Mesenchymal stem cell (in vitro differentiated cells and primary cell): ENCODE measurements at regions not wholly inside any gene's neighbourhood (a gene's known extent, or its start where the extent isn't known, plus 50 kb on each side); places are given as distances from the start of the nearest gene placed in this dataset.
"Not testable (repeated sequence)": the region's sequence is repeated elsewhere in the genome, so short reads cannot be mapped to it uniquely, and the experiment has no call there.

Source experiments
- DNase-seq: peaks from one replicate; pipeline ENCODE4 v3.0.0-alpha.2; 2013
- H2AFZ ChIP-seq: one replicate; pipeline ENCODE4 v1.6.1; 2013; ENCODE audit warnings: low read depth, mild to moderate bottlenecking, control low read depth, inconsistent platforms, low read length, moderate library complexity
- H2AK5ac ChIP-seq: 2 replicates; pipeline ENCODE4 v1.6.1; 2013; ENCODE audit warnings: low read length, moderate library complexity, mild to moderate bottlenecking, inconsistent platforms; ENCODE audit not compliant: severe bottlenecking
- H2BK120ac ChIP-seq: one replicate; pipeline ENCODE4 v1.6.1; 2013; ENCODE audit warnings: low read depth, mild to moderate bottlenecking, inconsistent platforms, low read length, moderate library complexity
- H2BK12ac ChIP-seq, 2 experiments: one replicate each; pipeline ENCODE4 v1.6.1; 2013; ENCODE audit warnings: inconsistent platforms in 2 of 2, low read length in 2 of 2, mild to moderate bottlenecking in 2 of 2, moderate library complexity in 2 of 2, control low read depth in 1 of 2
- H2BK15ac ChIP-seq: one replicate; pipeline ENCODE4 v1.6.1; 2013; ENCODE audit warnings: mild to moderate bottlenecking, low read depth, inconsistent platforms; ENCODE audit not compliant: poor library complexity, severe bottlenecking
- H2BK5ac ChIP-seq: 2 replicates; pipeline ENCODE4 v1.6.1; 2013; ENCODE audit warnings: low read depth, mild to moderate bottlenecking, low read length, control low read depth, inconsistent platforms; ENCODE audit not compliant: poor library complexity, severe bottlenecking
- H3K14ac ChIP-seq, 2 experiments: one replicate each; pipeline ENCODE4 v1.6.1; 2013; ENCODE audit warnings: inconsistent platforms in 2 of 2, low read length in 2 of 2, control low read depth in 1 of 2, mild to moderate bottlenecking in 1 of 2, moderate library complexity in 1 of 2
- H3K18ac ChIP-seq, 2 experiments: one replicate each; pipeline ENCODE4 v1.6.1; 2013; ENCODE audit warnings: inconsistent platforms in 2 of 2, low read length in 2 of 2, control low read depth in 1 of 2, low read depth in 1 of 2, mild to moderate bottlenecking in 1 of 2
- H3K23ac ChIP-seq, 2 experiments: one replicate each; pipeline ENCODE4 v1.6.1; 2013; ENCODE audit warnings: inconsistent platforms in 2 of 2, low read length in 2 of 2, mild to moderate bottlenecking in 2 of 2, moderate library complexity in 2 of 2, control low read depth in 1 of 2
- H3K27ac ChIP-seq: 2 replicates; pipeline ENCODE4 v1.5.1; 2013; ENCODE audit warnings: mild to moderate bottlenecking, moderate library complexity, low read length, control low read depth, inconsistent platforms; ENCODE audit not compliant: poor library complexity, severe bottlenecking
- H3K27me3 ChIP-seq, 2 experiments: 2 replicates each; pipeline versions ENCODE4 v1.6.1 to v1.7.0; 2013; ENCODE audit warnings: low read length in 2 of 2, mild to moderate bottlenecking in 2 of 2, moderate library complexity in 2 of 2, control low read depth in 1 of 2, inconsistent platforms in 1 of 2; ENCODE audit not compliant: control insufficient read depth in 1 of 2, insufficient read depth in 1 of 2
- H3K36me3 ChIP-seq, 2 experiments: 2 replicates each; pipeline versions ENCODE4 v1.6.1 to v1.7.0; 2013; ENCODE audit warnings: low read length in 2 of 2, control low read depth in 1 of 2, inconsistent platforms in 1 of 2, low read depth in 1 of 2, mild to moderate bottlenecking in 1 of 2; ENCODE audit not compliant: insufficient read depth in 2 of 2, control insufficient read depth in 1 of 2
- H3K4ac ChIP-seq, 2 experiments: one replicate each; pipeline ENCODE4 v1.6.1; 2013; ENCODE audit warnings: inconsistent platforms in 2 of 2, low read length in 2 of 2, mild to moderate bottlenecking in 2 of 2, moderate library complexity in 2 of 2, control low read depth in 1 of 2, low read depth in 1 of 2
- H3K4me1 ChIP-seq: 2 replicates; pipeline ENCODE4 v1.6.1; 2013; ENCODE audit warnings: low read depth, low read length, control low read depth; ENCODE audit not compliant: control insufficient read depth, insufficient read depth
- H3K4me2 ChIP-seq: 2 replicates; pipeline ENCODE4 v1.6.1; 2013; ENCODE audit warnings: low read length, mild to moderate bottlenecking, inconsistent platforms; ENCODE audit not compliant: poor library complexity, severe bottlenecking
- H3K4me3 ChIP-seq, 2 experiments: 2 replicates each; pipeline versions ENCODE4 v1.5.1 to v1.7.0; 2013; ENCODE audit warnings: low read length in 2 of 2, mild to moderate bottlenecking in 2 of 2, control low read depth in 1 of 2, low read depth in 1 of 2; ENCODE audit not compliant: insufficient read depth in 1 of 2
- H3K79me1 ChIP-seq: replicated peaks from 2 replicates; pipeline ENCODE4 v1.6.1; 2013; ENCODE audit warnings: mild to moderate bottlenecking, control low read depth, low read length, inconsistent platforms; ENCODE audit not compliant: poor library complexity, severe bottlenecking
- H3K9ac ChIP-seq: 2 replicates; pipeline ENCODE4 v1.7.0; 2013; ENCODE audit warnings: mild to moderate bottlenecking, low read length, moderate library complexity
- H3K9me3 ChIP-seq: 2 replicates; pipeline ENCODE4 v1.7.0; 2013; ENCODE audit warnings: mild to moderate bottlenecking, low read length; ENCODE audit not compliant: control insufficient read depth
- H4K8ac ChIP-seq: one replicate; pipeline ENCODE4 v1.6.1; 2013; ENCODE audit warnings: inconsistent platforms, mild to moderate bottlenecking, low read length, moderate library complexity
- H4K91ac ChIP-seq: one replicate; pipeline ENCODE4 v1.6.1; 2013; ENCODE audit warnings: mild to moderate bottlenecking, low read length, inconsistent platforms
- WGBS: methylation state at CpG from one replicate; pipeline ENCODE4 v1.1.7; 2013; ENCODE audit warnings: mixed read lengths; 5-methylcytosine and 5-hydroxymethylcytosine counted together

GRCh38 chr14:106511800-106512198, 985.4 kb downstream of the TMEM121 start:
- Histone ChIP-seq H2BK12ac (no peak overlapping the region), H2BK15ac (no peak overlapping the region), H3K79me1 (no peaks in the 10 kb centered on the region), H3K27ac (no peak overlapping the region), H3K9ac (no peak overlapping the region), H3K4me2 (no peak overlapping the region), H3K4ac (no peak overlapping the region), H4K8ac (no peak overlapping the region), H2BK5ac (no peak overlapping the region), H3K4me1 (no peaks in the 10 kb centered on the region), H3K14ac (no peak overlapping the region), H3K4me3 (no peak overlapping the region), H2AFZ (no peak overlapping the region), H2BK120ac (no peak overlapping the region), H3K18ac (no peak overlapping the region), H3K36me3 (no peaks in the 10 kb centered on the region), H3K9me3 (no peaks in the 10 kb centered on the region), H3K23ac (no peak overlapping the region), H2AK5ac (no peak overlapping the region), H3K27me3 (no peaks in the 10 kb centered on the region), H4K91ac (no peak overlapping the region)
- 61% methylated on average over 8 of the region's 9 CpGs for WGBS
- DNase-seq = no peak

DNA sequence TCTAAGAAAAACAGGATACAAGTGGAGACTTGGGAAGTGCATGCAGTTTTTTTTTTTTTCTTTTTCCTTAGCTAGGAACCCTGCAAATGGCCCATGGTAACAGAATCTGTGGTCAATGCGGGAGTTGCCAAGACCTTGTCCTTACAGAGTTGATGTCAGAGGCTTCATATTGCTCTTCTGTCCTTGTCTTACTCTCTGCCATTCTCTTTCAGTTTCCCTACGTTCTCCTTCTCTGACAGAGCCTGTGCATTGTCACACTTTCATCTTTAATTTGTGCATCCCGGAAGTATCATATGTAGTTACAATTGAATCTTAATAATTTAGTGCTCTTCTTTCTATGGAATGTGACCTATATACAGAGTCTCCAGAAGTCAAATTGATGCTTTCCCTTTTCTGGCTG, 986.9 kb downstream of the TMEM121 start:
- Histone ChIP-seq H3K14ac (no peak overlapping the region), H3K4me3 (no peak overlapping the region), H2AFZ (no peak overlapping the region), H3K36me3 (no peaks in the 10 kb centered on the region), H2BK5ac (no peak overlapping the region), H2BK120ac (no peak overlapping the region), H2BK15ac (no peak overlapping the region), H3K27ac (no peak overlapping the region), H3K18ac (no peak overlapping the region), H3K4me1 (no peaks in the 10 kb centered on the region), H3K23ac (no peak overlapping the region), H3K4me2 (no peak overlapping the region), H3K9me3 (no peaks in the 10 kb centered on the region), H3K79me1 (no peaks in the 10 kb centered on the region), H4K8ac (no peak overlapping the region), H3K9ac (no peak overlapping the region), H4K91ac (no peak overlapping the region), H3K27me3 (no peaks in the 10 kb centered on the region), H2BK12ac (no peak overlapping the region), H2AK5ac (no peak overlapping the region), H3K4ac (no peak overlapping the region)
- WGBS = 49% methylated on average over 2 of the region's 3 CpGs
- DNase-seq = no peak

GRCh38 chr14:106518054-106518943, 991.9 kb downstream of the TMEM121 start:
- Histone ChIP-seq H4K91ac (no peak overlapping the region), H3K27ac (no peak overlapping the region), H2AK5ac (no peak overlapping the region), H2BK15ac (no peak overlapping the region), H3K9me3 (no peaks in the 10 kb centered on the region), H4K8ac (no peak overlapping the region), H2AFZ (no peak overlapping the region), H3K27me3 (no peaks in the 10 kb centered on the region), H3K18ac (no peak overlapping the region), H3K23ac (no peak overlapping the region), H2BK120ac (no peak overlapping the region), H3K4ac (no peak overlapping the region), H3K14ac (no peak overlapping the region), H3K4me1 (no peaks in the 10 kb centered on the region), H3K36me3 (no peaks in the 10 kb centered on the region), H3K9ac (no peak overlapping the region), H2BK5ac (no peak overlapping the region), H3K79me1 (no peaks in the 10 kb centered on the region), H2BK12ac (no peak overlapping the region), H3K4me3 (no peak overlapping the region), H3K4me2 (no peak overlapping the region)
- no peak for DNase-seq
- WGBS = 57% methylated on average over 11 of the region's 11 CpGs

DNA sequence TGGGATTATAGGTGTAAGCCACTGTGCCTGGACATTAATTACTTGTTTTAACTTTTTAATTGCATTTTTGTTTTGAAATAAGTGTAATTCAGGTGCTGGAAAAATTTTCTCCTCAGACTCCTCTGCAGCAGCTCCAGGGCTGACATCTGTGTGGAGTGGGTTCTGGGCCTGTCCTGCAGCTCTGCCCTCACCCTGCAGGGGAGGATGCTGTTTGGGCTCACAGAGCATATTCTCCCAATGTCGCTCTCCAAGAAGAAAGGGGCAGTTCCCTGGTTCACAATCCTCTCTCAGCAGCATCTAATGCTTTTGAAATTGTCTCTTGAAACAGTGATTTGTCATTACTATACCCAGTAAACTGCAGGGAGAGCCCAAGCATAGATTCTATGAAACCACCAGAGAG, 995.7 kb downstream of the TMEM121 start:
- H3K23ac ChIP-seq, DNase-seq, H3K18ac ChIP-seq, H3K79me1 ChIP-seq, H3K27me3 ChIP-seq, H2BK15ac ChIP-seq, H3K4ac ChIP-seq, H3K14ac ChIP-seq, H2AFZ ChIP-seq, H3K4me3 ChIP-seq, H2AK5ac ChIP-seq, H4K8ac ChIP-seq, H4K91ac ChIP-seq, H3K27ac ChIP-seq, H2BK12ac ChIP-seq, H3K4me1 ChIP-seq, H3K4me2 ChIP-seq, H2BK5ac ChIP-seq, H3K9ac ChIP-seq, H3K36me3 ChIP-seq, H3K9me3 ChIP-seq, H2BK120ac ChIP-seq: not testable (repeated sequence)
- WGBS = 25% methylated on average over 1 of the region's 1 CpG
